Right cardiac atrium (tissue), 5 donors: ENCODE measurements at regions not wholly inside any gene's neighbourhood (a gene's known extent, or its start where the extent isn't known, plus 50 kb on each side); places are given as distances from the start of the nearest gene placed in this dataset.
A peak's percentile ranks its signal among the peaks of the same experiment; 100 is the strongest.

Source experiments
- ATAC-seq, 2 donors: fragments of 200-7000 bp; cut with Tn5 transposase; one replicate each; pipeline versions ENCODE4 v1.8.0 to v1.9.1; 2020; ENCODE audit warnings: moderate library complexity in 2 of 2, mild to moderate bottlenecking in 1 of 2
- DNase-seq, 3 donors: peaks; one replicate each; pipeline ENCODE4 v3.0.0-alpha.2; 2020
- H3K27ac ChIP-seq: one replicate; pipeline ENCODE4 v1.5.1; 2013; ENCODE audit warnings: mild to moderate bottlenecking, low read length, control low read depth, moderate library complexity
- H3K27me3 ChIP-seq: one replicate; pipeline ENCODE4 v1.6.1; 2013; ENCODE audit not compliant: control insufficient read depth, insufficient read depth
- H3K4me1 ChIP-seq: one replicate; pipeline ENCODE4 v1.6.1; 2013; ENCODE audit warnings: low read length; ENCODE audit not compliant: control insufficient read depth, insufficient read depth
- H3K4me3 ChIP-seq: one replicate; pipeline ENCODE4 v1.5.1; 2013; ENCODE audit warnings: low read length, control low read depth
- H3K9me3 ChIP-seq: one replicate; pipeline ENCODE4 v1.6.1; 2013; ENCODE audit warnings: low read length; ENCODE audit not compliant: control insufficient read depth
- WGBS: extraction: QIAGEN DNeasy Blood & Tissue Kit; methylation state at CpG from one replicate; pipeline ENCODE4 v1.1.7; 2013; 5-methylcytosine and 5-hydroxymethylcytosine counted together
- intact Hi-C, 4 donors: fragments of 100-400 bp; cut with DNase I; formaldehyde crosslinking; loops; one replicate each; pipeline versions ENCODE4 v1.11.0 to v1.14.0; 2022 to 2023
- donor health status: healthy with polysubstance abuse.
- donor health status: DM: no; HTN: yes; CAD: no.
- donor health status: DM: no; HTN: no; CAD: no.
- donor health status: DM: no; HTN: yes; CAD: no; lungs with severe emphysema.
- donor health status: DM: yes; HTN: yes; CAD: no.

DNA sequence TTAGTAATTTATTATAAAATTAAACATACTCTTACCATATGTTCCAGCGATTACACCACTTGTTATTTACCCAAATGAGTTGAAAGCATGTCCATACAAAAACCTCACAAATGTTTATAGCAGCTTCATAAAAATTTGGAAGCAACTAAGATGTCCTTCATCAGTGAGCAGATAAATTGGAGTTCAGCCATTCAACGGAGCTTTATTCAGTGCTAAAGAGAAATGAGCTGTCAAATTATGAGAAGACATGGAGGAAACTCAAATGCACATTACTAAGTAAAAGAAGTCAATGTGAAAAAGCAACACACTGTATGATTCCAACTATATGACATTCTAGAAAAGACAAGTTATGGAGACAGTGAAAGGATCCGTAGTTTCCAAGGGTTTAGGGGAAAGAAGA, 606.7 kb upstream of the TMPRSS15 start:
- no peaks in the 10 kb centered on the region for H3K27me3 ChIP-seq
- no peak overlapping the region for H3K4me3 ChIP-seq
- ATAC-seq (no peak), DNase-seq (no peak)
- H3K27ac ChIP-seq, result no peak overlapping the region
- WGBS, result 54% methylated on average over 3 of the region's 3 CpGs
- intact Hi-C loops, result no loop called here
- no peaks in the 10 kb centered on the region for H3K4me1 ChIP-seq
- no peaks in the 10 kb centered on the region for H3K9me3 ChIP-seq

DNA sequence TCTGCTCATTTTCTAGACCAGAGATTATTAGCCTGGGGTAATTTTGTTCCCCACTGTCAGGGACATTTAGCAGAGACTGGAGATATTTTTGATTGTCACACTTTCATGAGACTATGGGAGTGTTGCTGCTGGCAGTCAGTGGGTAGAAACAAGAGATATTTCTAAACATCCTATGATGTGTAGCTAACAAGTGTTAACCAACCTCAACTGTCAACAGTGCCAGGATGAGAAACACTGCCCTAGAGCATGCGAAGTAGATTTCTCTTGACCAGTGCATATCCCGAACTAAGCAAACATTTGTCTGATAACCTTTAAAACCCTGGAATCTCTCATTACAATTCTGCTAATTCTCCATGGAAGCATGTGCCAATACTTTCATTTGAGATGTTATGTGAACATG, 607.4 kb upstream of the TMPRSS15 start:
- peak; percentile 85 to 93 for ATAC-seq
- Histone ChIP-seq H3K4me3 (no peak overlapping the region), H3K9me3 (no peaks in the 10 kb centered on the region), H3K4me1 (no peaks in the 10 kb centered on the region), H3K27me3 (no peaks in the 10 kb centered on the region), H3K27ac (no peak overlapping the region)
- intact Hi-C loops, result no loop called here
- WGBS, result 19% methylated on average over 2 of the region's 2 CpGs
- no peak for DNase-seq

- peak in 2 of 3 donors; percentile 35 to 49 for DNase-seq
- WGBS, result 44% methylated on average over 2 of the region's 2 CpGs
- Histone ChIP-seq H3K27ac (no peak overlapping the region), H3K27me3 (no peaks in the 10 kb centered on the region), H3K4me1 (no peaks in the 10 kb centered on the region), H3K9me3 (no peaks in the 10 kb centered on the region), H3K4me3 (no peak overlapping the region)
- intact Hi-C loops, result no loop called here
- peak; percentile 69 to 83 for ATAC-seq
These were observed 607.9 kb upstream of the TMPRSS15 start for GRCh38 chr21:19011451-19011850.

DNA sequence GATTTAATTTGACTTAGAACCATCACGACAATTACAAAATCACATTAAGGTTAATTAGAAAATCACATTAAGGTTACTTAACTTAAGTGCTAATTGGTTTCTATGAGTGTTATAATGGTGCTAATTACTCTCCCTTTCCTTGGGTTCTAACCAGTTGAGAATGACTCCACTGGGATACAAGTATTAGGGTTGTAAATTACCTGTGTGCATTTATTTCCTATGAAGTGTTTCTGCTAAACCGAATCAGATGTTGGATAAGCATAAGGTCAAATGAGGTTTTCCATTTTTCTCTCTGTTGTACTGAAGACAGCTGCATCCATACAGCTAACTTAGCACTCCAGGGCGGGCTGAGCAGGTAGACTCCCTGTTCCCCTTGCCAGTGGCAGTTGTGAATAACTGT, 610.3 kb upstream of the TMPRSS15 start:
- Histone ChIP-seq H3K27me3 (no peaks in the 10 kb centered on the region), H3K4me3 (no peak overlapping the region), H3K9me3 (no peaks in the 10 kb centered on the region), H3K4me1 (no peaks in the 10 kb centered on the region), H3K27ac (no peak overlapping the region)
- DNase-seq (no peak), ATAC-seq (no peak)
- WGBS, result 79% methylated on average over 3 of the region's 3 CpGs
- intact Hi-C loops, result no loop called here

- Histone ChIP-seq H3K9me3 (no peaks in the 10 kb centered on the region), H3K27ac (no peak overlapping the region), H3K4me1 (no peaks in the 10 kb centered on the region), H3K4me3 (no peak overlapping the region), H3K27me3 (no peaks in the 10 kb centered on the region)
- whole genome bisulfite sequencing, result 46% methylated on average over 3 of the region's 3 CpGs
- DNase-seq (no peak), ATAC-seq (no peak)
- intact Hi-C loops, result no loop called here
These were observed 614.9 kb upstream of the TMPRSS15 start for GRCh38 chr21:19018529-19018928.

- ATAC-seq (no peak), DNase-seq (no peak)
- H3K9me3 ChIP-seq, result no peaks in the 10 kb centered on the region
- intact Hi-C loops, result no loop called here
- WGBS, result 93% methylated on average over 4 of the region's 4 CpGs
- H3K4me1 ChIP-seq, result no peaks in the 10 kb centered on the region
- H3K27me3 ChIP-seq, result no peaks in the 10 kb centered on the region
- H3K27ac ChIP-seq, result no peak overlapping the region
- H3K4me3 ChIP-seq, result no peak overlapping the region
These were observed 619.4 kb upstream of the TMPRSS15 start for GRCh38 chr21:19022978-19023377.

DNA sequence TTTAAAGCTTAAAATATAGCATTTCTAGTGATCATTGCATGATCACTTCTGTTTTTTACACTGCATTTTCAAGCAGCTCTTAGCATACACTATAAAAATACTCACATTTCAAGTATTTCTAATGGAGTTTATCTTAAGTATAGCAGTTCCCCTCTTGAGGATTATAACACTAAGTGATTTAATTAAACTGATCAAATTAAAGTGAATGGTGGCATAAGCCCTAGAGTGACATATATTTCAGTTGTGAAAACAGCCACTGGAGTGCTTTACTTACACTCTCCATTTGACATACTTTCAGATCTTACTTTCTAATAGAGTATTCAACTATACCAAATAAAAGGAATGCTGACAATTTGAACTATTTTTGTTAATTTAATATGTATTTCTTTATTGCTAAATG, 623.3 kb upstream of the TMPRSS15 start:
- no peaks in the 10 kb centered on the region for H3K4me1 ChIP-seq
- no peak overlapping the region for H3K4me3 ChIP-seq
- ATAC-seq (no peak), DNase-seq (no peak)
- intact Hi-C loops, result no loop called here
- H3K9me3 ChIP-seq, result no peaks in the 10 kb centered on the region
- H3K27me3 ChIP-seq, result no peaks in the 10 kb centered on the region
- no peak overlapping the region for H3K27ac ChIP-seq

DNA sequence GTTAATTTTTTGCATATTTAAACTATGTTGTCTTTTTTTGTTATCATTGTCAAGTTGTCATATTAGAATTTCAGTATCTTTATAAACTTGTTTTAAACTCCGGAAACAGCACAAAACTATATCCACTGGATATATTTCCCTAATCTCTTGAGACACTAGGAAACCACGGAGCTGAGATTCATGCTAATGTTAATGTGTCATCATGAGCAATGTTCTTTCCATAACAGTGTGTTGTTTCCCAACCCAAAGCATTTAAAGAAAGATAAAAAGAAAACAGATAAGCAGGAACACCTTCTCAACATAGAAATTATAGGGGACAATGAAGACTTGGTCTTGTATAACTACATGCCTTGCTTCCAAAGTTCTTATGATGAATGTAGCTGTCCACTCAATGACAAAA, 626.2 kb upstream of the TMPRSS15 start:
- Histone ChIP-seq H3K9me3 (no peaks in the 10 kb centered on the region), H3K4me1 (no peaks in the 10 kb centered on the region), H3K27ac (no peak overlapping the region), H3K4me3 (no peak overlapping the region), H3K27me3 (no peaks in the 10 kb centered on the region)
- ATAC-seq (no peak), DNase-seq (no peak)
- intact Hi-C loops, result no loop called here
- 39% methylated on average over 2 of the region's 2 CpGs for WGBS

GRCh38 chr21:19031953-19032352, 628.4 kb upstream of the TMPRSS15 start:
- no peak overlapping the region for H3K4me3 ChIP-seq
- no peak overlapping the region for H3K27ac ChIP-seq
- H3K9me3 ChIP-seq, result no peaks in the 10 kb centered on the region
- ATAC-seq (no peak), DNase-seq (no peak)
- WGBS, result 49% methylated on average over 1 of the region's 1 CpG
- H3K27me3 ChIP-seq, result no peaks in the 10 kb centered on the region
- intact Hi-C loops, result no loop called here
- H3K4me1 ChIP-seq, result no peaks in the 10 kb centered on the region

GRCh38 chr21:19034041-19034440, 630.5 kb upstream of the TMPRSS15 start:
- no peaks in the 10 kb centered on the region for H3K9me3 ChIP-seq
- H3K27ac ChIP-seq, result no peak overlapping the region
- ATAC-seq (no peak), DNase-seq (no peak)
- H3K27me3 ChIP-seq, result no peaks in the 10 kb centered on the region
- H3K4me3 ChIP-seq, result no peak overlapping the region
- 77% methylated on average over 4 of the region's 4 CpGs for WGBS
- no peaks in the 10 kb centered on the region for H3K4me1 ChIP-seq
- intact Hi-C loops, result no loop called here

- no peaks in the 10 kb centered on the region for H3K27me3 ChIP-seq
- WGBS, result 63% methylated on average over 2 of the region's 2 CpGs
These were observed 631.0 kb upstream of the TMPRSS15 start for GRCh38 chr21:19034560-19034959.

DNA sequence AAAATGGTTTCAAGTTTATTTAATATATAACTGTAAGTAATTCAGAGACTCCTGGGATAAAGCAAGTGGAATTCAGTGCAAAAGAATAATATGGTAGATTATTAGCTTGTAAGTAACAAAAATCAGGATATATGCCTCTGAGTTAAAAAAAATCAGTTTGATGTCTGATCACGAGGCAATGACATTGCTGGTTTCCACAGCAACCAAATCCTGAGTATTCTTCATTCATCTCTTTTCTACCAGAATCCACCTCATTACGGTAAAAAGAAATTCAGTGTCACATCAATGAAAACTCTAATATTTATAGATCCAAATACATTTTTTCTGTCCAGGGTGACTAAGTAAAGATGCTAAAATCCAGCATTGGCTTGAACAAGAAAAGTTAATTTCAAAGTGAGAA, 642.3 kb upstream of the TMPRSS15 start:
- H3K4me1 ChIP-seq, result no peaks in the 10 kb centered on the region
- ATAC-seq, result no peak
- H3K27ac ChIP-seq, result no peak overlapping the region
- intact Hi-C loops, result no loop called here
- no peaks in the 10 kb centered on the region for H3K9me3 ChIP-seq
- H3K4me3 ChIP-seq, result no peak overlapping the region
- no peaks in the 10 kb centered on the region for H3K27me3 ChIP-seq
- 26% methylated on average over 2 of the region's 2 CpGs for WGBS
- no peak for DNase-seq

More at GRCh38 chr21:19034560-19034959, 631.0 kb upstream of the TMPRSS15 start:
- ATAC-seq (no peak), DNase-seq (no peak)
- Histone ChIP-seq H3K27ac (no peak overlapping the region), H3K4me3 (no peak overlapping the region), H3K9me3 (no peaks in the 10 kb centered on the region), H3K4me1 (no peaks in the 10 kb centered on the region)
- intact Hi-C loops, result no loop called here
